Islet of Langerhans (tissue), 1 donor: ENCODE measurements at regions not wholly inside any gene's neighbourhood (a gene's known extent, or its start where the extent isn't known, plus 50 kb on each side); places are given as distances from the start of the nearest gene placed in this dataset.
"Not testable (repeated sequence)": the region's sequence is repeated elsewhere in the genome, so short reads cannot be mapped to it uniquely, and the experiment has no call there.

ENCODE experiments used
- FAIRE-seq: peaks from one replicate; lab custom pipeline; 2011; peaks lifted over from hg19 to GRCh38; lab: Jason Lieb, UNC

DNA sequence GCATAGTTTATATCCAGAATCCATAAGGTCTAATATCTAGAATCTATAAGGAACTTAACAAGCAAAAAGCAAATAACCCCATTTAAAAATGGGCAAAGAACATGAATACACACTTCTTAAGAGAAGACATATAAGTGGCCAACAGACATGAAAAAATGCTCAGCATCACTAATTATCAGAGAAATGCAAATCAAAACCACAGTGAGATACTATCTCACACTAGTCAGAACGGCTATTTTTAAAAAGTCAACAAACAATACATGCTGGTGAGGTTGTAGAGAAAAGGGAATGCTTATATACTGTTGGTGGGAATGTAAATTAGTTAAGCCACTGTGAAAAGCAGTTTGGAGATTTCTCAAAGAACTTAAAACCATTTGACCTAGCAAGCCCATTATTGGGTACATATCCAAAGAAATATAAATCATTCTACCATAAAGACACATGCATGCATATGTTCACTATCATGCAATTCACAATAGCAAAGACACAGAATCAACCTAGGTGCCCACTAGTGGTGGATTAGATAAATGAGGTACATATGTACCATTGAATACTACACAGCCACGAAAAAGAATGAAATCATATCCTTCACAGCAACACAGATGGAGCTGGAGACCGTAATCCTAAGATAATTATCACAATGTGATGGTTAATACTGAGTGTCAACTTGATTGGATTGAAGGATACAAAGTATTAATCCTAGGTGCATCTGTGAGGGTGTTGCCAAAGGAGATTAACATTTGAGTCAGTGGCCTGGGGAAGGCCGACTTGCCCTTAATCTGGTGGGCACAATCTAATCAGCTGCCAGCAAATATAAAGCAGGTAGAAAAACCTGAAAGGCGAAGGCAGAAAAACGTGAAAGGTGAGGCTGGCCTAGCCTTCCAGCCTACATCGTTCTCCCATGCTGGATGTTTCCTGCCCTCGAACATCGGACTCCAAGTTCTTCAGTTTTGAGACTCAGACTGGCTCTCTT, 397.2 kb downstream of the NKX6-1 start:
- FAIRE-seq: not testable (repeated sequence)

DNA sequence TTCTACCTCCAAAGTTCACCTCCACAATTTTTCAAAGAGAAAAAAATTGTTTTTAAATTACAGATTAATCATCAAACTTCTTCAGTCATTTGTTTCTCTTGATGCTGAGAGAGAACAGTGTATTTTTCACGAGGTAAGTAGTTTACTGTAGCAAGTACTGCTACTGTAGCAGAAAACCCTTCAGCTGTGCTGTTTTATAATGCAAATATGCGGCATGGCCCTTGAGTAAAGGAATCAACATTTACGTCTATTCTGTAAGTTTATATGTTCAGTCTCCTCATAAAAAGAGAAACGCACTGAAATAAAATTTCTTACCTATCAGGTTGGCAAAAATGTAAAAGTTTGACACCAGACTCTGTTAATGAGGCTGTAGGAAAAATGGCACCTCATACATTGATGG, 399.0 kb downstream of the NKX6-1 start:
- no peak for FAIRE-seq

DNA sequence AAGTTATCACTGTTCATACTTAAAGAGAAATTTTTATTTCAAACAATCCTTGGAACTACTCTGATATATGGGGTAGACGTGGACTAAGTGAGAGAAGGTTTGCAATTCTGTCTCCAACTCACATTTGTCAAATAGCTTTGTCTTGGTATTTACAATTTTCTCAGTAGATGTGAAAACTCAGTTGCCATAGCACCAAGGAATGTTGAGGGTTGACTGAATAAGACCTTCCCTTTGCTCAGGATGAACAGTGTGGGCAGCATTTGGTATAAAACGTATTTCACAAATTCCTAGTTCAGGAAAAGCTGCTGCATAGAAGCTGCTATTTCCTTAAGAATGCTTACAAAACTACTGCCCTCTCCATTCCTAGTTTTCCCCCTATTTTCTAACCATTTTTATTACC, 399.5 kb downstream of the NKX6-1 start:
- no peak for FAIRE-seq

DNA sequence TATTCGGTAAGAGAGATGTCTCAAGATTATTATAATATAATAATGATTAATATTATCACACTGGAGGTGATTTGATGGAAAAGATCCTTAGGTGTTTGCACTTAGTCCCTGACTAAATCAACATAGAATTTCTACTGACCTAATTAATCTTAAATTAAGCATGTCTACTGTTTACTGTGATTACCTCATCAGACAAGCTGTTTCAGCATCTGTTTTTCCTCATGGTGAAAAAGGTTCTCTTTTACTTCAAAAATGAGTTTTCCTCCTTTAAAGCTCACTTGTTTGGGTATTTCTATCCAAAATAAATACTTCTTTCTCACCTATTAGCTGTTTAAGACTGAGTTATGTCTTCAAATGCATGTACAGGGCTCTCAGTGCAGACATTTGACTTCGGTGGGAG, 407.8 kb downstream of the NKX6-1 start:
- no peak for FAIRE-seq

DNA sequence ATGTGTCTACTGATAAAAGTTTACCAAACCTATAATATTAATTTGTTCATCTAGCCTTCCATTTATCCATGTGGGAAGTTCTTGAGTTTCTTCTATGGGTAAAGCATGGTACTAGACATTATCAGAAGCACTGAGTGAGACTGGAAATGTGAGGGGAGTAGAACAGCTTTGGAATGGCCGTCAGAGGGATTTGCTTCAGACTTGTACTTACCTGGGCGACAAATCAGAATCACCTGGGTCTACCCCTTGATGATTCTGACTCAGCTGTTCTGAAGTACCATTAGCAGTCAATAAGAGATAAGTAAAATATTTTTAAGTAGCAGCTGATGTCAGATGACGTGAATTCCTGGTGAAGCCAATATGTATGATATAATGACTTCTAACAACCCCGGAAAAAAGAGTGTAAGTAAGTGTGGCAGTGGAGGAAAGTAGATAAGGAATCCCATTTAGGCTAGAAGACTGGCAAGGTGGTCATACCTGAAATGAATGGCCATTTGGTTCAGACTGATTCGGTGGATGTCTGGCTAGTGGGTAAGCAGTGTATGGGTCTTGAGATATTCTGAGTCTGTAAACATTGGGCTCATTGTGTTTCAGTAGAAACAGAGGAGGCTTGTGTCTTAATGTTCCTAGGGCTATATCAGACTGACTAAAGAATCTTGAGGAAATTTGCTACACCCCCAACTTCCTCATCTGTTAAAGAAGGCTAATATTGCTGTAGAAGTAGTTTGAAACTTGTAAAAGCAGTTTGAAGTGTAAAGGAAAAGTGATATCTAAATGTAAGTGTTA, 409.2 kb downstream of the NKX6-1 start:
- FAIRE-seq: no peak

DNA sequence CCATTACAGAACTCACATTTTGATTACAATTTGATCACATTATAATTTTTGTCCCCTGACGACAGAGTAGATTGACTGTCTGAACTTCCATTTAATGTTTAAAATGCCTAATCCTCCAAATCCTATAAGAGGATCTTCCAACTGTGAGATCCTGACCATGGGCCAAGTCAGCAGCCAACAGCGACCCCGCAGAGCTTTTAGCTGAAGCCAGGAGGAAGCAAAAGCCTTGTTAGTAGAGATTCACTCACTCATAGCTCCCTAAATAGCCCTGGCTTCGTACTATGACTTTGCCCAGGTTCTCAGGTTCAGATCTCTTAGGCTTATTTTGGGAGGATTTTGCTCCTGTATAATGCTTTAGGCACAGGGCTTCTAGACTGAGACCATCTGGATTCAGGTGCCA, 413.1 kb downstream of the NKX6-1 start:
- no peak for FAIRE-seq

DNA sequence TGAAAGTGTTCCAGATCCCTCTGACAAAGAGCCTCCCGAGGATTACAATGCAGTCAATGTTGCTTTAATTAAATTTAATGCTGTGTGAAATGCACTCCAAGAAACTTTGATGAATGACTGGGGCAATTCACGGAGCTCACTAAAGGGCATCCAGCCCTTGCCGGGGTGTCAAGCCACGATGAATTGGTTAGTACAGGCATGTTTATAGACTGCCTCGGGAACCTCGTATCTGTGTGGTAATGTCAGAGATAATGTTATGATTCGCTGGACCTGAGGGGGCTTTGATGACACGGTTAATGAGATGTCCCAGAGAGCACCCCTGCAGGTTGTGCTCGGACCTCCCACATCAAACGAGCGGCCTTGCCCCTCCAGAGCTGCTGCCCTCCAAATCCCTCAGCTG, 428.8 kb downstream of the NKX6-1 start:
- no peak for FAIRE-seq

DNA sequence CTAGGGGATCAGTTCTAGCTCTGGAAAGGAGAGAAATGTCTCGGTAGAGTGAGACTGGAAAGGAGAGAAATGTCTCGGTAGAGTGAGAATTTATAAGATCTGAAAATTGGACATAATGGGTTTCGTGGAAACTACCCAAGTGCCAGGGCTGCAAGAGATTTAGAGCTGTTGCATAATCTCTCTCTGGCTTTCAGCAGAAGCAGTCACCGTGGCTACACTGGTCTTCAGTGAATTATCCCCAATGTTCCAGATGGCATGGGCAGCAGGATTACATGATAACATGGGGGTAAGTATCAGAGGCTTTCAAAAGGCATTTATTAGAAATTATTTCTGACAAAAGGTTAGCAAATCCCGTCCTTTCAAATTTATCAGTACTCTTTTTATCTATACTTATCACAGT, 435.5 kb downstream of the NKX6-1 start:
- FAIRE-seq: no peak

DNA sequence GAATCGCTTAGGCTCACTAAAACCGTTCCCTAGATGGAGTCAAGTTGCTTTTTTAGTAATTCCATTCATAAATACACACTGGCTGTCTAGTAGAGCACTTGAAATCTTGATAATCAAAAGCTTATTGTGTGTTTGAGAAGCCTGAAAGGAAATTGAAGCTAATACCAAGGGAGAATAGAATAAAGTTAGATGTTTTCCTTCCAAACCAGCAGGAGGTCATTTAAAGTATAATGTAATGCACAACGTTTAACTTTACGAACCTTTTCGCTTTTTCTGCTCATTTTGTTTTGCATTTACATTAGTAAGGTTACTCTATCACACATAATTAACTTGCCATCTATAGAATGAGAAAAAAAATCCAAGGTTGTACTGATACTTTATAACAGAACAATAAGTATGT, 440.9 kb downstream of the NKX6-1 start:
- FAIRE-seq: no peak

DNA sequence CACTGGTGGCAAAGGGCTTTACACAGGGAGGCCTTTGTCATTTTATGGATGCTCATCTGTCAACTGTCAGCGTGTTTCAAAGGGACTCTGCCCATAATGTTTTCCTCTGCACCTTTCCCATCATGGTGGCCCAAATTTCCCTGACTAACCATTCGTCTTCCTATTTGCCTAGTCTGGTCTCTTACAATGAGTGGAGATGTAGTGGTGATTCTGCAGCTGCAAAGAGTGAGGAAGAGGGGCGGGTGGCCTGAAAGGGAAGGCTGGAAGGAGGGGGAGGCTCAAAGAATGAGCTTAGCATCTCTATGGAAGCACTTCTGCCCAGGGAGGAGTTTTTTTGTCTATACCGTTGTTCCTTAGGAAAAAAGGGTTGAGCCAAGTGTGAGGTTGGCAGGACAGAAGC, 447.5 kb downstream of the NKX6-1 start:
- no peak for FAIRE-seq

DNA sequence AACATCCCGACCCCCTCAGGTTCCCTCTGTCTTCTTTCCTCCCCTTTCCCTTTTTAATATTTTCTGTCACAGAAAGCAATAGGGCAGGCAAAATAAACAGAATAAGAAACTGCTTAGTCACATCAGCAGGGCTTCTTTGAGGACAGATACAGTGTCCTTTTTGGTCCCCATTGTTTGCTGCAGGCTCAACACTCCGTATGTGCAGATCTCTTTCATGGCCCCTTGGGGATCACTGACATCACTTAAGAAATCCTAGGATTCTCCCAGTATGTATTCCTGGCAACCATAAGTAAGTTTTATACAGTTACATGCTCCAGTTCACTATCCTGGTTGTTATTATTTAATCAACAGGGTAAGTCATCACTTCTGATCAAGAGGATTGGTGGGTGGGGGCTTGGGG, 448.0 kb downstream of the NKX6-1 start:
- FAIRE-seq: no peak

DNA sequence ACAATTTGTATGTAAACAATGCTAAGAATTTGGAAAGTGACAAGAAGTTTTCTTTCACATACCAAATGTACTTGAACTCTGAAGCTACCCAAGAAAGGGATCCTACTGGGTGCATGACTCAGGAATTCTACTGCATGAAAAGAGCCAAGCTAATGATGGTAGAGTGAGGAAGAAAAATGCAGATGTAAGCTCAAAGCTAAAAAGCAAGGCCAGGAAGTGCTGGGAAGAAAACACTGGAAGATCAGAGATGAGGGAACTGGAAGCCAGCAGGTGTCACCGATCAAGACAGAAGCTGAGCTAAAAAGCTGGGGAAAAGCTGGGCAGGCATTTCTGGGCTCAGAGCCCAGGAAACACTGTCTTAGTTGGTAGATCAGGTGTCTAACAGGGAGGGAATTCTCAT, 449.1 kb downstream of the NKX6-1 start:
- FAIRE-seq: no peak

DNA sequence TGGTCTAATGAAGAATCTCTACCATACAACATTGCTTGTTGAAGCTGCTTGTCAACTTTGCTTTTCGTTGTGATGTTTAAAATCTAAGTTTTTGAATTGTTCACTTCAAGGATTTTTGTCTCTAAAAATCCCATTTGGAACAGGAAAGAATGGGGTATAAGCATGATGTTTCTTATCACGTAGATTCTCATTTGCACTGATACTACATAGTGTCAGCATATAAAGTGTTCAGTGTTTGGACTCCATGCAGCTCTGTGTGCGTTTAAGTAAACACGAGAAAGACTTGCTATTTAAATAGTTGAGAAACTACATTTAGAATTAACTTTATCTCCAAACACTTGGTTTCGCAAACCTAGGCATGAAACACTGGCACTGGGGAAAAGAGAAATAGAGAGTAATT, 452.5 kb downstream of the NKX6-1 start:
- no peak for FAIRE-seq

DNA sequence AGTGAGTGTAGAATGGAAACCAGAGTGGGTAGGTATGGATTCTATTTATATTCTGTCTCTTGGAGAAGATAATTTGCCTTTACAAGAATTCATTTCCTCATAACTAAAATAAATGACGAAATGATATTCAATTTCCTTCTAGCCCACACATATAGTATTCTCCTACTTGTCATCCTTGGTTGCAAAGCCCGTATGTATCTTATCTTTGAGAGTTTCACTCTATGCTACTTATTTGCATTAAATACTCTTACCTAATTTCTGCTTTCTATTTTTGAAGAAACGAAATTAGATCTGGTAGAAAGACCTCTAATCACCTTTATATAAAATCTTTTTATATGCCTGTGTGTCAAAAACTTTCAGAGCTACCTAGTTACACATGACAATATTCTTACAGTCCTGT, 457.7 kb downstream of the NKX6-1 start:
- no peak for FAIRE-seq

DNA sequence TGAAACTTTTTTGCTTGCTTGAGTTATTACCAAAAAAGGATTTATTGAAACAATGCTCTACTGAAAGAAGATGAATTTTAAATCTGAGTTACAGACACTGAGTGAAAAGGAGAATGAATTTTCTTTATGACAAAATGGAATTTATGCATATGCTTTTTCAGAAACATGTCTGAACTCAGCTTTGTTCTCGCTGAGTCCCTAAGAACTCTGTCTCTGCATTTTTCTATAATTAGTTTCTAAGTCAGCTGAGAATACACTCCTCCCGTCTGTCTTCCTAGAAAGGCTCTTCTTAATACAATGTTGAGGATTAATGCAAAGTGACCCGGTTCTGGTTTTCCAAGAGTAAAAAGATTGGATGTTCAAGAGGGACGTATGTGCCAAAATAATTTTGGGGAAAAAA, 463.5 kb downstream of the NKX6-1 start:
- no peak for FAIRE-seq

DNA sequence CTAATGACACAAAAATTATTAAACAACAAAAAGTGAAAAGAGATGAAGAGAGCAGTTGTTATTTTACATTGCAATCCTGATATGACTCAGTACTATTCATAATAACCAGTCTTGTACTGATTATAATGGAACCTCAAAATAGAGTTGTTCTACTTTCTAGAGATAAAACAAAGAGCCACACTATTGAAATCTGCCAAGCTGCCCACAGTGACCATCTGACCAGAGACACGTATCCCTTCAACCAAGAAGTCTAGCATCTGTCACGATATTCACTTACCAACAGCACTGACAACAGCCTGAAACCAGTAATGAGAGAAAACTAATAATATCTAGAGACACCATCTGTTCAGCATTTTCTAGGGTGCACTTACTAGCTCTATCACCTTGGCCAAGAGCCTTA, 466.7 kb downstream of the NKX6-1 start:
- peak; percentile 47 for FAIRE-seq

DNA sequence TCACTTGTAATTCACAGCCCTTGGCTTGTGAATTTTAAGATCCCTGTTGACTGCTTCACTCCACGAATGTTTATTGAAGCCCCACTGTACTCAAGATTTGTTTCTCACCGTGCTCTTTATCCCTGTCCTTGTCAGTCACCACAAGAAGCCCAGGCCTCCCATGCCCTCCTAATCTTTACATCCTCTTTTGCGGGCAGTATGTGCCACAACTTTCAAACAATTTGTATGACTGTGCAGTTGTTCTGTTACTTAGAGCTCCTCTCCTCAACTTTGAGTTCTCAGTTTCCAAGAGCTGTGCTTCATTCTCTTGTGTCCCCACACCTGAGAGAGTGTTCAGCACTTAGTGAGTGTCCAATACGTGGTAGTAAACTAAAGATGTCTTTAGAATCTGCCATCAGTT, 467.7 kb downstream of the NKX6-1 start:
- no peak for FAIRE-seq

DNA sequence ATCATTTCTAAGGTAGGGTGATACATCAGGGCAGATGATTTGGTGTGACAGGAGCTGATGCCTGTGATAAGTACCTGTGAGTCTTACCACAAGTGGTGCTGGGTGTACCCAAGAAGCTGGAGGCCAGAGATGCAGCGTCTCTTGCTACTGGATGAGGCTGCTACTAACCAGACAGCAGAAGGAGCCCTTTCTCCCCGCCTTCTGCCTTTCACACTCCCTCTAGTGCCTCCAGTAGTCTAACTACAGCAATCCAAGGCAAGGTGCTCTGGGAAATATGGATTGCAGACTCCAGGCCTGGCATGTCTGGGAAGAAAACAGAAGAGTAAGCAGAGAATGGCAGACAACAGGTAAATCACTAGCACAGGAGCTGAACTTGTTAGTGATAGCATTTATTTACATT, 470.8 kb downstream of the NKX6-1 start:
- no peak for FAIRE-seq

DNA sequence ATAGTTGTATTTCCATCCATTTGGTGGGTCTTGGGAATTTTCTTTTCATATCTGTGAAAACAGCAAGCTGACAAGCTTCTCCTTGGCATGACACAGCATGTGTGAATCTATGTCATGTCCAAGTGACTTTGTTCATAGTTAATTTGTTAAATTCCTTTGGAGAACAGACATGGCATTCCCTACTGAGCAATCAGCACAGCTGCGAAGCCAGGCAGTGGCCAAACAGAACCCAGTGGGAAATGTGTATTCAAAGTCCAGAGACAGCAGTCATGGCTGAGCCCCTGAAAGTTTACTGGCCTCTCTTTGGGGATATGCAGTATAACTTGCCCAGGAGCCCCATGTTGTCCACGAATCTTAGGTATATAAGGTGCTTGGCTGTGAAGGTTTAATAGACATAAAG, 474.7 kb downstream of the NKX6-1 start:
- no peak for FAIRE-seq

DNA sequence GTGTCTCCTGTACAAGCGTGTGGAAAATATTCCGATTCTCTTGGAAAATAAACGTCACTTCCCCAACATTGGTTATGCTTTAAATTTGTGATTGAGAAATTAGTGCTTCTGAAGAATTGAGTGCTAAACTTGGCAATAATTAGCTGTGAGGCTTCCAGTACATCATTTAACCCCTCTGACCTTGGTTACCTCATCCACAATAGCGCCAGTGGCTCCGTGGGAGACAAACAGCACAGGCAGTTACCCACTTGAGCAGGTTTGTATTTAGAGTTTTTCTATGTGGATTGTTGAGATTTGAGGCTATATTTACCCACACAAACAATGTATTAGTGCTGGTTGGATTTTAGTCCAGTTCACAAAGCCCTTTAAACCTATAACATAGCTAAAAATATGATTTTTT, 476.5 kb downstream of the NKX6-1 start:
- FAIRE-seq: no peak

DNA sequence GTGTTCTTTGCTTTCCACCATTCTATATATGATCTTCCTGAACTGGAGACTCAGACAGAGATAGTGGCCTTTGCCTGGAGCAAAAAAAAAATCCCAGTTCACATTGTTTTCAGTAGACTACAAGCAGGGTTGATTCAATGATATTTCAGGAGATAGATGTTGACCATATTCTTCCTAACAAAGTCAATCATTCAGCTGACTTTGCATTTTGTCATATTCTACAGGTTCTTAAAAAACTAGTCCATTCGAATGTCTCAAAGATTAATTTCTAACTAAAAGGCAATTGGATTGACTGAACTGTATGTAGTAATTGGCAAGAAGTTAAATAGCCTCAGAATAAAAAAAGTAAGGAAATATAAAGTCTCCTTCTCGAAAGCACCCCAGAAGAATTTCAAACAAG, 479.5 kb downstream of the NKX6-1 start:
- no peak for FAIRE-seq

DNA sequence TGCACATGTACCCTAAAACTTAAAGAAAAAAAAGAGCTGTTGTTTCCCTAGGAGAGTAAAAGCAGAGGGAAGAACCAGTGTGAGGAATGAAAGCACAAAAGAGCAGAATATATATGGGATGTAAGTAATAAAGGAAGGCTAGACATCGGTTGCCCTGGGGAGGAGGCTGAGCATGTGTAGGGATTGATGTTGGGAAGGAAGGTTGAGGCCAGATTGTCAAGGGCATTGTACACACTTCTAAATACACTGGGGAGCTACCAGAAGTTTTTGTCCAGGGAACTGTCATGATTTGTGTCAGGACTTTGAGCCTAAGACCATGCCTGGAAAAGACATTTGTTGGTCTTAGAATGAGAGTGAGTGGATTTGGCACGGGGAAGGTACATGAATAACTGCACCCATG, 467.1 kb downstream of the GPAT3 start:
- no peak for FAIRE-seq

DNA sequence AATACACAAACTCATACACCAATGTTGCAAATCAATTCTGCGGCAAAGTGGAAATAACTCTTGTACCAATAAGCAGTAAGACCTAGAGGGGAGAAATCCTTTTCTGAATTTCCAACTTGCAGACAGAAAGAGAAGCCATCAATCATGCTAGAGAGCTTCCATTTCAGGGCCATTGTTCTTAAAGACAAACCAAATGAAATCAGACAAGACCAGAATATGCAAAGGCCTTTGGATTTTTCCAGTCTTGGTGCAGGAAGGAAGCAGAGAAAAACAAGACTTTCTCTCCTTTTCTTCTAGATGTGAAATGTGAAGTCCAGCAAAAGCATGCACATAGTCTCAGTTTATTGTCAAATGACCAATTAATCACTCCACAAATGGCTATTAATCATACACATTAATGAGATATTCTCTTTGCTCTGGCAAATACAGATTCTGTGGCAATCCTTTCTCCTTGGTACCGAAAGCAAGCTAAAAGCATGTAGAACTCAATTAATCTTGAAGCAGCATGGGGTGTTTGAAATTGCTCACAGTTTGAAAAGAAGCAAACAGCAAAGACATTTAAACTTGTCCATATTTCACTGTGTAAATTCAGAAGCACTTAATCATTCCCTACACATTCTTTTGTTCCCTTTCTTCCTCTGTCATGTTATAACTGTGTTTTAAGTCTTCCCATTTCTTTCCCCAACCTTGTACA, 466.1 kb downstream of the GPAT3 start:
- FAIRE-seq: no peak
